IMR-90 (cell line): ENCODE measurements at regions not wholly inside any gene's neighbourhood (a gene's known extent, or its start where the extent isn't known, plus 50 kb on each side); places are given as distances from the start of the nearest gene placed in this dataset.

ENCODE experiments used
- ATAC-seq: fragments of 200-7000 bp; cut with Tn5 transposase; 2 replicates; pipeline ENCODE4 v1.9.1; 2020; ENCODE audit warnings: low read depth, mild to moderate bottlenecking, moderate library complexity
- BruUV-seq: library from RNA; stranded (reverse); fragments of 400-500 nt; replicated peaks from 2 replicates; lab custom pipeline; 2021; lab: Mats Ljungman, UMichigan
- CTCF ChIA-PET: fragments of 300-600 bp; formaldehyde crosslinking; extraction: SDS; loops from one replicate; lab custom pipeline; 2021; ENCODE audit warnings: antibody characterized with exemption; lab: Yijun Ruan, JAX
- POLR2A ChIA-PET: fragments of 300-600 bp; sonication (Branson Sonifier 250); formaldehyde crosslinking; loops from one replicate; lab custom pipeline; 2022; ENCODE audit warnings: antibody characterized with exemption; ENCODE audit not compliant: unreplicated experiment; lab: Charles Lee
- DNase-seq: peaks from one replicate; pipeline ENCODE4 v3.0.0; 2013
- H2AFZ ChIP-seq: replicated peaks from 2 replicates; pipeline ENCODE3; 2013; ENCODE audit warnings: low read length, mild to moderate bottlenecking; ENCODE audit not compliant: poor library complexity
- H2AK5ac ChIP-seq: 2 replicates; pipeline ENCODE4 v1.6.1; 2013; ENCODE audit warnings: low read depth, low read length, inconsistent platforms
- H2AK9ac ChIP-seq: replicated peaks from 2 replicates; pipeline ENCODE3; 2013; ENCODE audit warnings: mild to moderate bottlenecking, low read depth, low read length, moderate library complexity; ENCODE audit not compliant: poor library complexity
- H2BK120ac ChIP-seq: 2 replicates; pipeline ENCODE4 v1.6.1; 2013; ENCODE audit warnings: low read depth, low read length, inconsistent platforms
- H2BK15ac ChIP-seq: 3 replicates; pipeline ENCODE4 v1.6.1; 2013; ENCODE audit warnings: low read depth, low read length, inconsistent platforms
- H2BK20ac ChIP-seq: 2 replicates; pipeline ENCODE4 v1.6.1; 2013; ENCODE audit warnings: low read depth, mild to moderate bottlenecking, inconsistent platforms, low read length, moderate library complexity
- H2BK5ac ChIP-seq: 2 replicates; pipeline ENCODE4 v1.6.1; 2013; ENCODE audit warnings: mild to moderate bottlenecking, low read depth, low read length, inconsistent platforms; ENCODE audit not compliant: poor library complexity, severe bottlenecking
- H3K14ac ChIP-seq: replicated peaks from 2 replicates; pipeline ENCODE4 v1.6.1; 2013; ENCODE audit warnings: low read depth, low read length, inconsistent platforms
- H3K18ac ChIP-seq: 2 replicates; pipeline ENCODE4 v1.6.1; 2013; ENCODE audit warnings: low read depth, low read length, control low read depth
- H3K23ac ChIP-seq: 2 replicates; pipeline ENCODE4 v1.6.1; 2013; ENCODE audit warnings: low read depth, low read length, inconsistent platforms
- H3K27ac ChIP-seq: 2 replicates; pipeline ENCODE4 v1.5.1; 2013; ENCODE audit warnings: mild to moderate bottlenecking, control low read depth, low read length; ENCODE audit not compliant: insufficient read depth
- H3K27me3 ChIP-seq: 2 replicates; pipeline ENCODE4 v1.6.1; 2013; ENCODE audit warnings: low read length; ENCODE audit not compliant: control insufficient read depth, insufficient read depth
- H3K36me3 ChIP-seq: 2 replicates; pipeline ENCODE4 v1.6.1; 2013; ENCODE audit warnings: low read length, mixed read lengths; ENCODE audit not compliant: control insufficient read depth, insufficient read depth
- H3K4ac ChIP-seq: 2 replicates; pipeline ENCODE4 v1.6.1; 2013; ENCODE audit warnings: low read depth, low read length, inconsistent platforms
- H3K4me1 ChIP-seq: 2 replicates; pipeline ENCODE4 v1.6.1; 2013; ENCODE audit warnings: low read length, mixed read lengths; ENCODE audit not compliant: control insufficient read depth, insufficient read depth
- H3K4me2 ChIP-seq: 2 replicates; pipeline ENCODE4 v1.6.1; 2013; ENCODE audit warnings: low read depth, mild to moderate bottlenecking, control low read depth, low read length, moderate library complexity
- H3K4me3 ChIP-seq: 2 replicates; pipeline ENCODE4 v1.5.1; 2013; ENCODE audit warnings: low read depth, mild to moderate bottlenecking, control low read depth, low read length, moderate library complexity; ENCODE audit not compliant: insufficient read depth
- H3K56ac ChIP-seq: 2 replicates; pipeline ENCODE4 v1.6.1; 2013; ENCODE audit warnings: low read length, inconsistent platforms; ENCODE audit not compliant: insufficient read depth; ENCODE audit errors: extremely low read depth
- H3K79me1 ChIP-seq, 2 experiments: 2 replicates each; pipeline ENCODE4 v1.6.1; 2013; ENCODE audit warnings: low read length in 2 of 2, inconsistent platforms in 1 of 2, low read depth in 1 of 2
- H3K9ac ChIP-seq: 2 replicates; pipeline ENCODE4 v1.6.1; 2013; ENCODE audit warnings: low read depth, low read length, control low read depth
- H3K9me1 ChIP-seq: 2 replicates; pipeline ENCODE4 v1.6.1; 2013; ENCODE audit warnings: low read length, inconsistent platforms; ENCODE audit not compliant: insufficient read depth
- H3K9me3 ChIP-seq: 2 replicates; pipeline ENCODE4 v1.6.1; 2013; ENCODE audit warnings: low read length; ENCODE audit not compliant: control insufficient read depth, insufficient read depth
- H4K20me1 ChIP-seq: 2 replicates; pipeline ENCODE4 v1.6.1; 2013; ENCODE audit warnings: low read length, inconsistent platforms; ENCODE audit not compliant: insufficient read depth
- H4K5ac ChIP-seq: 2 replicates; pipeline ENCODE4 v1.6.1; 2013; ENCODE audit warnings: mild to moderate bottlenecking, low read depth, low read length, control low read depth
- H4K8ac ChIP-seq, 2 experiments: 2 replicates each; pipeline ENCODE4 v1.6.1; 2013; ENCODE audit warnings: low read depth in 2 of 2, low read length in 2 of 2, control low read depth in 1 of 2, inconsistent platforms in 1 of 2
- H4K91ac ChIP-seq: 2 replicates; pipeline ENCODE4 v1.6.1; 2013; ENCODE audit warnings: low read depth, low read length, inconsistent platforms; ENCODE audit not compliant: insufficient read depth
- BHLHE40 ChIP-seq: fragments of 150-350 bp; IDR thresholded peaks from 2 replicates; pipeline ENCODE4 v1.6.1; 2016; ENCODE audit warnings: mild to moderate bottlenecking, low read depth, low read length
- CEBPB ChIP-seq: IDR thresholded peaks from 2 replicates; pipeline ENCODE4 v1.6.1; 2012; ENCODE audit warnings: low read depth, low read length, improper control_type of control experiment
- CHD1 ChIP-seq: IDR thresholded peaks from 2 replicates; pipeline ENCODE4 v1.6.1; 2012; ENCODE audit warnings: low read depth, low read length, improper control_type of control experiment
- MAFK ChIP-seq: IDR thresholded peaks from 2 replicates; pipeline ENCODE4 v1.6.1; 2012; ENCODE audit warnings: low read depth, low read length, improper control_type of control experiment
- MAZ ChIP-seq: IDR thresholded peaks from 2 replicates; pipeline ENCODE4 v1.6.1; 2012; ENCODE audit warnings: low read depth, mild to moderate bottlenecking, low read length, improper control_type of control experiment, moderate library complexity, borderline replicate concordance
- MXI1 ChIP-seq: IDR thresholded peaks from 2 replicates; pipeline ENCODE4 v1.6.1; 2012; ENCODE audit warnings: low read depth, mild to moderate bottlenecking, low read length, moderate library complexity, borderline replicate concordance
- NFE2L2 ChIP-seq: fragments of 150-350 bp; IDR thresholded peaks from 2 replicates; pipeline ENCODE4 v1.6.1; 2016; ENCODE audit warnings: low read depth, mild to moderate bottlenecking, low read length
- POLR2A ChIP-seq: IDR thresholded peaks from 2 replicates; pipeline ENCODE4 v1.6.1; 2012; ENCODE audit warnings: mild to moderate bottlenecking, low read depth, low read length
- RAD21 ChIP-seq: IDR thresholded peaks from 2 replicates; pipeline ENCODE4 v1.6.1; 2012; ENCODE audit warnings: low read length, improper control_type of control experiment
- RCOR1 ChIP-seq: IDR thresholded peaks from 2 replicates; pipeline ENCODE4 v1.6.1; 2012; ENCODE audit warnings: mild to moderate bottlenecking, low read length, improper control_type of control experiment; ENCODE audit not compliant: insufficient replicate concordance
- RFX5 ChIP-seq: IDR thresholded peaks from 2 replicates; pipeline ENCODE4 v1.8.0; 2012; ENCODE audit warnings: low read depth, mild to moderate bottlenecking, low read length, moderate library complexity
- USF2 ChIP-seq: fragments of 150-350 bp; IDR thresholded peaks from 2 replicates; pipeline ENCODE4 v1.6.1; 2017; ENCODE audit warnings: mild to moderate bottlenecking, antibody characterized with exemption, low read length, low read depth
- WGBS, 2 experiments: methylation state at CpG; one replicate each; pipeline versions ENCODE4 v1.1.5 to v1.1.7; 2013; ENCODE audit warnings: missing lambda C conversion rate in 2 of 2; ENCODE audit not compliant: insufficient read length in 1 of 2; ENCODE audit errors: extremely low coverage in 2 of 2; 5-methylcytosine and 5-hydroxymethylcytosine counted together
- dilution Hi-C: fragments of 300-500 bp; cut with HindIII; formaldehyde crosslinking; loops from one replicate; pipeline ENCODE4 v1.14.3; 2018; ENCODE audit warnings: low sequenced_read_pairs; ENCODE audit not compliant: unreplicated experiment
- in situ Hi-C: fragments of 300-500 bp; cut with MboI; formaldehyde crosslinking; loops from 3 replicates; pipeline ENCODE4 v1.14.3; 2019; ENCODE audit warnings: low sequenced_read_pairs, inconsistent platforms, mixed read lengths
- intact Hi-C: fragments of 100-400 bp; cut with micrococcal nuclease; formaldehyde crosslinking; loops from 2 replicates; pipeline ENCODE4 v1.10.0; 2022
- TF ChIP-seq, protein P1 (sequence below): conservative IDR thresholded peaks from 2 replicates; pipeline ENCODE4 v1.5.1; 2012; ENCODE audit warnings: mild to moderate bottlenecking, low read depth, low read length, improper control_type of control experiment

DNA sequence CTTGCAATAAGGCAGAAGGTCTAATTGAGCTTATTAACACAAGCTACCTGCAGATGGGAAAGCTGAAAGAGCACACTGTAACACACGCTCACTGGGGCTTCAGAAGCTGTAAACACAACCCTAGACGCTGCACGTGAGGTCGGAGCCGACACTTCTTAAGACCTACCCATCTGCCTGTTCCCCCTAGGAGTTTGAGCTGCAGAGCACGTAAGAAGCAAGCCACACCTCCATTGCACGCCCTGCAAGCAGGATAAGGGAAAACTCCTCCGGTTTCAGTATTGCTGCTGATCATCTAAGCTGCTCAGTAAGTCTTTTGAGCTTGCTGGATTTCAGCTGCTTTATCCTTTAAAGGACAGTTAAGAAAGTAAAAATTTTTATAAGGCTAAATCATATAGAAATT lies 244.0 kb upstream of the ZWINT start:
- no peak overlapping the region for H3K4me3 ChIP-seq
- BruUV-seq: no TSS peak
- CTCF ChIA-PET: no interaction called here
- H2AK5ac ChIP-seq: no peak overlapping the region
- H3K23ac ChIP-seq: no peak overlapping the region
- H4K91ac ChIP-seq: no peak overlapping the region
- H2BK15ac ChIP-seq: no peak overlapping the region
- no peaks in the 10 kb centered on the region for H3K27me3 ChIP-seq
- no peak overlapping the region for H3K4ac ChIP-seq
- no peak overlapping the region for H2AFZ ChIP-seq
- no peaks in the 10 kb centered on the region for H3K9me1 ChIP-seq
- DNase-seq: no peak
- no peak overlapping the region for H3K18ac ChIP-seq
- no peak overlapping the region for H3K27ac ChIP-seq
- H4K20me1 ChIP-seq: no peaks in the 10 kb centered on the region
- no peak overlapping the region for H3K14ac ChIP-seq
- no CpG with 5 or more reads among the region's 8 CpGs for WGBS, 2 experiments
- no peak overlapping the region for H4K8ac ChIP-seq
- no peak overlapping the region for H2BK5ac ChIP-seq
- no peak overlapping the region for H4K5ac ChIP-seq
- H3K9me3 ChIP-seq: peaks cover 5% of the 10 kb centered on the region
- no peak overlapping the region for H3K4me2 ChIP-seq
- H2AK9ac ChIP-seq: no peak overlapping the region
- intact Hi-C loops: no loop called here
- no peak for ATAC-seq
- no peaks in the 10 kb centered on the region for H3K79me1 ChIP-seq
- no peak overlapping the region for H3K56ac ChIP-seq
- H3K9ac ChIP-seq: no peak overlapping the region
- no peak overlapping the region for H2BK120ac ChIP-seq
- no peaks in the 10 kb centered on the region for H3K4me1 ChIP-seq
- dilution Hi-C loops: no loop called here
- H2BK20ac ChIP-seq: no peak overlapping the region
- in situ Hi-C loops: no loop called here
- H3K36me3 ChIP-seq: no peaks in the 10 kb centered on the region
- no peak for TF ChIP-seq MAZ
- TF ChIP-seq RAD21: no peak
- no peak for TF ChIP-seq BHLHE40
- TF ChIP-seq, protein P1, sequence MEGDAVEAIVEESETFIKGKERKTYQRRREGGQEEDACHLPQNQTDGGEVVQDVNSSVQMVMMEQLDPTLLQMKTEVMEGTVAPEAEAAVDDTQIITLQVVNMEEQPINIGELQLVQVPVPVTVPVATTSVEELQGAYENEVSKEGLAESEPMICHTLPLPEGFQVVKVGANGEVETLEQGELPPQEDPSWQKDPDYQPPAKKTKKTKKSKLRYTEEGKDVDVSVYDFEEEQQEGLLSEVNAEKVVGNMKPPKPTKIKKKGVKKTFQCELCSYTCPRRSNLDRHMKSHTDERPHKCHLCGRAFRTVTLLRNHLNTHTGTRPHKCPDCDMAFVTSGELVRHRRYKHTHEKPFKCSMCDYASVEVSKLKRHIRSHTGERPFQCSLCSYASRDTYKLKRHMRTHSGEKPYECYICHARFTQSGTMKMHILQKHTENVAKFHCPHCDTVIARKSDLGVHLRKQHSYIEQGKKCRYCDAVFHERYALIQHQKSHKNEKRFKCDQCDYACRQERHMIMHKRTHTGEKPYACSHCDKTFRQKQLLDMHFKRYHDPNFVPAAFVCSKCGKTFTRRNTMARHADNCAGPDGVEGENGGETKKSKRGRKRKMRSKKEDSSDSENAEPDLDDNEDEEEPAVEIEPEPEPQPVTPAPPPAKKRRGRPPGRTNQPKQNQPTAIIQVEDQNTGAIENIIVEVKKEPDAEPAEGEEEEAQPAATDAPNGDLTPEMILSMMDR: no peak
- no peak for TF ChIP-seq RFX5
- TF ChIP-seq MAFK: no peak
- no peak for TF ChIP-seq POLR2A
- no peak for TF ChIP-seq CEBPB
- TF ChIP-seq USF2: no peak
- no peak for TF ChIP-seq NFE2L2
- no peak for TF ChIP-seq CHD1
- no peak for TF ChIP-seq RCOR1
- no peak for TF ChIP-seq MXI1
- POLR2A ChIA-PET: no interaction called here
